ENCODE measurements at regions not wholly inside any gene's neighbourhood (a gene's known extent, or its start where the extent isn't known, plus 50 kb on each side); places are given as distances from the start of the nearest gene placed in this dataset.

DNA sequence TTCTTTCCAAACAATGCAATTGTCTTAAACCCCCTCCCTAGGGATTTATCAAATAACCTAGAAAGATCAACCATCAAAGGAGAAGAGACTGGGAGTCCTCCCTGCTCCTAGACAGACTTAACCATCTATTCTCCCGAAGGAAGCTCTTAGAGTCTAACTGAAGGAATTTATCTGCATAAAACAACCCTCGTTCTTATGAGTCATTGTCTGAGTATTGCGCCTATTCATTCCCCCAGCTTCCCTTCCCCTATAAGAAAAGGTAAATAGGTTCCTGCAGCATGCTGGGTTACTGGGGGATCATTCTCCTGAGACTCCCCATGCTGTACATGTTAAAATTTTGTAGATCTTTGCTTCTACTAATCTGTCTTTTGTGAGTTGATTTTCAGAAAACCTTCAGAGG is 412.7 kb downstream of the OCA2 start:
- TF ChIP-seq, protein P1, sequence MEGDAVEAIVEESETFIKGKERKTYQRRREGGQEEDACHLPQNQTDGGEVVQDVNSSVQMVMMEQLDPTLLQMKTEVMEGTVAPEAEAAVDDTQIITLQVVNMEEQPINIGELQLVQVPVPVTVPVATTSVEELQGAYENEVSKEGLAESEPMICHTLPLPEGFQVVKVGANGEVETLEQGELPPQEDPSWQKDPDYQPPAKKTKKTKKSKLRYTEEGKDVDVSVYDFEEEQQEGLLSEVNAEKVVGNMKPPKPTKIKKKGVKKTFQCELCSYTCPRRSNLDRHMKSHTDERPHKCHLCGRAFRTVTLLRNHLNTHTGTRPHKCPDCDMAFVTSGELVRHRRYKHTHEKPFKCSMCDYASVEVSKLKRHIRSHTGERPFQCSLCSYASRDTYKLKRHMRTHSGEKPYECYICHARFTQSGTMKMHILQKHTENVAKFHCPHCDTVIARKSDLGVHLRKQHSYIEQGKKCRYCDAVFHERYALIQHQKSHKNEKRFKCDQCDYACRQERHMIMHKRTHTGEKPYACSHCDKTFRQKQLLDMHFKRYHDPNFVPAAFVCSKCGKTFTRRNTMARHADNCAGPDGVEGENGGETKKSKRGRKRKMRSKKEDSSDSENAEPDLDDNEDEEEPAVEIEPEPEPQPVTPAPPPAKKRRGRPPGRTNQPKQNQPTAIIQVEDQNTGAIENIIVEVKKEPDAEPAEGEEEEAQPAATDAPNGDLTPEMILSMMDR (tag by site-specific recombination; IDR thresholded peaks at IDR 0.05), result no peak
- TF ChIP-seq, protein P2, sequence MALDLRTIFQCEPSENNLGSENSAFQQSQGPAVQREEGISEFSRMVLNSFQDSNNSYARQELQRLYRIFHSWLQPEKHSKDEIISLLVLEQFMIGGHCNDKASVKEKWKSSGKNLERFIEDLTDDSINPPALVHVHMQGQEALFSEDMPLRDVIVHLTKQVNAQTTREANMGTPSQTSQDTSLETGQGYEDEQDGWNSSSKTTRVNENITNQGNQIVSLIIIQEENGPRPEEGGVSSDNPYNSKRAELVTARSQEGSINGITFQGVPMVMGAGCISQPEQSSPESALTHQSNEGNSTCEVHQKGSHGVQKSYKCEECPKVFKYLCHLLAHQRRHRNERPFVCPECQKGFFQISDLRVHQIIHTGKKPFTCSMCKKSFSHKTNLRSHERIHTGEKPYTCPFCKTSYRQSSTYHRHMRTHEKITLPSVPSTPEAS (tag by site-specific recombination; IDR thresholded peaks at IDR 0.05), result no peak
- TF ChIP-seq ZNF175 (tag by site-specific recombination; IDR thresholded peaks at IDR 0.05), result no peak
- no peak for TF ChIP-seq ZNF530 (tag by site-specific recombination; IDR thresholded peaks at IDR 0.05; ENCODE audit: low read depth)
- TF ChIP-seq, protein P3, sequence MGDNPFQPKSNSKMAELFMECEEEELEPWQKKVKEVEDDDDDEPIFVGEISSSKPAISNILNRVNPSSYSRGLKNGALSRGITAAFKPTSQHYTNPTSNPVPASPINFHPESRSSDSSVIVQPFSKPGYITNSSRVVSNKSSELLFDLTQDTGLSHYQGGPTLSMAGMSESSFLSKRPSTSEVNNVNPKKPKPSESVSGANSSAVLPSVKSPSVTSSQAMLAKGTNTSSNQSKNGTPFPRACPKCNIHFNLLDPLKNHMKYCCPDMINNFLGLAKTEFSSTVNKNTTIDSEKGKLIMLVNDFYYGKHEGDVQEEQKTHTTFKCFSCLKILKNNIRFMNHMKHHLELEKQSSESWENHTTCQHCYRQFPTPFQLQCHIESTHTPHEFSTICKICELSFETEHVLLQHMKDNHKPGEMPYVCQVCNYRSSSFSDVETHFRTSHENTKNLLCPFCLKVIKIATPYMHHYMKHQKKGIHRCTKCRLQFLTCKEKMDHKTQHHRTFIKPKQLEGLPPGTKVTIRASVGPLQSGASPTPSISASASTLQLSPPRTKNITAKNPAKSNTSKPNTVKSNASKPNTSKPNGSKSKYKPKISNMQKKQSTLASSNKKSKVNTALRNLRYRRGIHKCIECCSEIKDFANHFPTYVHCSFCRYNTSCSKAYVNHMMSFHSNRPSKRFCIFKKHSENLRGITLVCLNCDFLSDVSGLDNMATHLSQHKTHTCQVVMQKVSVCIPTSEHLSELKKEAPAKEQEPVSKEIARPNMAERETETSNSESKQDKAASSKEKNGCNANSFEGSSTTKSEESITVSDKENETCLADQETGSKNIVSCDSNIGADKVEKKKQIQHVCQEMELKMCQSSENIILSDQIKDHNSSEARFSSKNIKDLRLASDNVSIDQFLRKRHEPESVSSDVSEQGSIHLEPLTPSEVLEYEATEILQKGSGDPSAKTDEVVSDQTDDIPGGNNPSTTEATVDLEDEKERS (tag by site-specific recombination; IDR thresholded peaks at IDR 0.05), result no peak
- TF ChIP-seq ZBTB1 (tag by site-specific recombination; IDR thresholded peaks at IDR 0.05), result no peak
- TF ChIP-seq TCF7L2 (IDR thresholded peaks at IDR 0.05; ENCODE audit: borderline replicate concordance, low read depth, low read length), result no peak
- no peak for TF ChIP-seq ZNF274 (IDR thresholded peaks at IDR 0.05; ENCODE audit: low read length)
- no peak for TF ChIP-seq ZNF274 (tag by site-specific recombination; IDR thresholded peaks at IDR 0.05; ENCODE audit: borderline replicate concordance)

Measured in HEK293 (cell line).